H1 (cell line): ENCODE measurements at regions not wholly inside any gene's neighbourhood (a gene's known extent, or its start where the extent isn't known, plus 50 kb on each side); places are given as distances from the start of the nearest gene placed in this dataset.

Experiments
- CTCF ChIA-PET: fragments of 300-600 bp; sonication (Branson Sonifier 250); formaldehyde crosslinking; loops from one replicate; lab custom pipeline; 2021; ENCODE audit not compliant: partially characterized antibody; lab: Charles Lee
- POLR2A ChIA-PET: fragments of 300-600 bp; sonication (Branson Sonifier 250); formaldehyde crosslinking; loops from one replicate; lab custom pipeline; 2021; ENCODE audit warnings: inconsistent platforms; ENCODE audit not compliant: partially characterized antibody; lab: Charles Lee
- DNase-seq, 2 experiments: peaks; one replicate each; pipeline versions ENCODE4 v3.0.0 to v3.0.0-alpha.2; 2010 to 2022; ENCODE audit warnings: low spot score in 2 of 2, low read depth in 1 of 2, mixed read lengths in 1 of 2
- FAIRE-seq: peaks from 2 replicates; lab custom pipeline; 2011; peaks lifted over from hg19 to GRCh38; lab: Jason Lieb, UNC
- H2AFZ ChIP-seq: 2 replicates; pipeline ENCODE4 v1.8.1; 2012; ENCODE audit warnings: low read length, inconsistent platforms
- H2AK5ac ChIP-seq: 2 replicates; pipeline ENCODE4 v1.6.1; 2013; ENCODE audit warnings: low read depth, low read length
- H2BK120ac ChIP-seq: replicated peaks from 2 replicates; pipeline ENCODE3; 2013; ENCODE audit warnings: low read depth, low read length, inconsistent platforms
- H2BK12ac ChIP-seq: 2 replicates; pipeline ENCODE4 v1.6.1; 2013; ENCODE audit warnings: low read depth, low read length
- H2BK15ac ChIP-seq: 2 replicates; pipeline ENCODE4 v1.6.1; 2013; ENCODE audit warnings: low read length
- H2BK20ac ChIP-seq: 2 replicates; pipeline ENCODE4 v1.6.1; 2013; ENCODE audit warnings: low read length
- H2BK5ac ChIP-seq: 2 replicates; pipeline ENCODE4 v1.6.1; 2013; ENCODE audit warnings: low read depth, low read length
- H3K14ac ChIP-seq: 2 replicates; pipeline ENCODE4 v1.6.1; 2013; ENCODE audit warnings: inconsistent platforms; ENCODE audit not compliant: insufficient read length
- H3K18ac ChIP-seq: 2 replicates; pipeline ENCODE4 v1.6.1; 2013; ENCODE audit warnings: low read length; ENCODE audit errors: extremely low read depth
- H3K23ac ChIP-seq: 2 replicates; pipeline ENCODE4 v1.6.1; 2013; ENCODE audit warnings: inconsistent platforms; ENCODE audit not compliant: insufficient read length
- H3K23me2 ChIP-seq: 2 replicates; pipeline ENCODE4 v1.6.1; 2013; ENCODE audit warnings: low read depth, low read length
- H3K27ac ChIP-seq: 2 replicates; pipeline ENCODE4 v1.6.1; 2011; ENCODE audit warnings: low read depth, low read length, inconsistent platforms
- H3K27me3 ChIP-seq, 4 experiments: replicated peaks in 1 of 4; 1 replicate in 1 of 4; 2 replicates in 3 of 4; pipeline versions ENCODE4 v1.6.1 to v1.8.1; 2011 to 2013; ENCODE audit warnings: low read length in 3 of 4, mild to moderate bottlenecking in 3 of 4, inconsistent platforms in 2 of 4, mixed read lengths in 2 of 4, moderate library complexity in 1 of 4; ENCODE audit not compliant: control insufficient read depth in 3 of 4, insufficient read depth in 3 of 4; ENCODE audit errors: extremely low read depth in 1 of 4
- H3K36me3 ChIP-seq, 4 experiments: 2 replicates each; pipeline versions ENCODE4 v1.6.1 to v1.8.1; 2011 to 2013; ENCODE audit warnings: mild to moderate bottlenecking in 4 of 4, low read length in 3 of 4, moderate library complexity in 2 of 4, control low read depth in 1 of 4, inconsistent platforms in 1 of 4; ENCODE audit not compliant: insufficient read depth in 4 of 4, control insufficient read depth in 2 of 4
- H3K4ac ChIP-seq: replicated peaks from 2 replicates; pipeline ENCODE3; 2013; ENCODE audit warnings: low read length, low read depth, mixed read lengths, inconsistent platforms; ENCODE audit not compliant: insufficient read length
- H3K4me1 ChIP-seq, 4 experiments: replicated peaks in 1 of 4; 1 replicate in 1 of 4; 2 replicates in 3 of 4; pipeline versions ENCODE4 v1.6.1 to v1.8.1; 2011 to 2013; ENCODE audit warnings: low read length in 3 of 4, inconsistent platforms in 2 of 4, mixed read lengths in 1 of 4; ENCODE audit not compliant: insufficient read depth in 4 of 4, control insufficient read depth in 3 of 4
- H3K4me2 ChIP-seq, 2 experiments: 2 replicates each; pipeline versions ENCODE4 v1.6.1 to v1.8.1; 2011 to 2013; ENCODE audit warnings: low read depth in 2 of 2, low read length in 2 of 2, control low read depth in 1 of 2, inconsistent platforms in 1 of 2, mild to moderate bottlenecking in 1 of 2; ENCODE audit not compliant: insufficient read depth in 1 of 2
- H3K4me3 ChIP-seq, 4 experiments: fragments of 200-600, 300-600 bp in 1 of 4; sonication (generic), shearing (Covaris generic), sonication (Bioruptor Twin) in 1 of 4; 2 replicates each; pipeline versions ENCODE4 v1.5.1 to v1.8.1; 2011 to 2016; ENCODE audit warnings: low read length in 4 of 4, low read depth in 3 of 4, control low read depth in 2 of 4, inconsistent platforms in 2 of 4, mild to moderate bottlenecking in 2 of 4, mixed read lengths in 1 of 4, moderate library complexity in 1 of 4; ENCODE audit not compliant: insufficient read depth in 2 of 4; ENCODE audit errors: extremely low read depth in 1 of 4
- H3K56ac ChIP-seq: replicated peaks from 2 replicates; pipeline ENCODE3; 2013; ENCODE audit warnings: low read depth, mild to moderate bottlenecking, mixed read lengths, low read length, inconsistent platforms; ENCODE audit not compliant: insufficient read length
- H3K79me1 ChIP-seq: 2 replicates; pipeline ENCODE4 v1.6.1; 2013; ENCODE audit warnings: low read depth, low read length, control low read depth
- H3K79me2 ChIP-seq, 2 experiments: 2 replicates each; pipeline versions ENCODE4 v1.6.1 to v1.8.1; 2012 to 2013; ENCODE audit warnings: low read length in 2 of 2, mild to moderate bottlenecking in 2 of 2, inconsistent platforms in 1 of 2; ENCODE audit not compliant: insufficient read depth in 2 of 2, control insufficient read depth in 1 of 2
- H3K9ac ChIP-seq, 4 experiments: replicated peaks in 1 of 4; 1 replicate in 1 of 4; 2 replicates in 3 of 4; pipeline versions ENCODE4 v1.6.1 to v1.8.1; 2011 to 2013; ENCODE audit warnings: low read depth in 3 of 4, low read length in 3 of 4, control low read depth in 2 of 4, mild to moderate bottlenecking in 2 of 4, moderate library complexity in 2 of 4, inconsistent platforms in 1 of 4; ENCODE audit errors: extremely low read depth in 1 of 4
- H3K9me3 ChIP-seq, 2 experiments: 2 replicates each; pipeline versions ENCODE4 v1.6.1 to v1.8.1; 2012 to 2013; ENCODE audit warnings: mild to moderate bottlenecking in 2 of 2, moderate library complexity in 2 of 2, control low read depth in 1 of 2, inconsistent platforms in 1 of 2, low read depth in 1 of 2, low read length in 1 of 2, mixed read lengths in 1 of 2; ENCODE audit not compliant: insufficient read depth in 2 of 2
- H4K20me1 ChIP-seq, 2 experiments: replicated peaks in 1 of 2; 2 replicates each; pipeline versions ENCODE3 to v1.8.1; 2011 to 2013; ENCODE audit warnings: inconsistent platforms in 2 of 2, low read length in 2 of 2, mild to moderate bottlenecking in 1 of 2; ENCODE audit not compliant: insufficient read depth in 2 of 2, control insufficient read depth in 1 of 2
- H4K5ac ChIP-seq: 2 replicates; pipeline ENCODE4 v1.6.1; 2013; ENCODE audit warnings: low read length, low read depth, mixed read lengths, inconsistent platforms; ENCODE audit not compliant: insufficient read length
- H4K8ac ChIP-seq: 2 replicates; pipeline ENCODE4 v1.8.0; 2013; ENCODE audit warnings: mild to moderate bottlenecking, moderate library complexity, low read length, inconsistent platforms; ENCODE audit not compliant: insufficient read depth; ENCODE audit errors: extremely low read depth
- H4K91ac ChIP-seq: replicated peaks from 2 replicates; pipeline ENCODE3; 2013; ENCODE audit warnings: low read length, mixed read lengths, inconsistent platforms; ENCODE audit not compliant: insufficient read length
- CBX5 ChIP-seq: fragments of 300-800, 300-1000 bp; sonication (generic); IDR thresholded peaks from 2 replicates; pipeline ENCODE4 v1.7.1; 2016; ENCODE audit warnings: antibody characterized with exemption, low read length, low read depth
- CBX8 ChIP-seq: fragments of 300-800, 300-1000 bp; sonication (generic); IDR thresholded peaks from 2 replicates; pipeline ENCODE4 v1.7.1; 2016; ENCODE audit warnings: low read depth, low read length, borderline replicate concordance
- EP300 ChIP-seq, 2 experiments: IDR thresholded peaks; 1 replicate in 1 of 2; 2 replicates in 1 of 2; pipeline ENCODE4 v1.6.1; 2011 to 2012; ENCODE audit warnings: low read depth in 2 of 2, low read length in 2 of 2, mild to moderate bottlenecking in 2 of 2, borderline replicate concordance in 1 of 2, inconsistent platforms in 1 of 2, moderate library complexity in 1 of 2
- POLR2A ChIP-seq, 2 experiments: IDR thresholded peaks; 1 replicate in 1 of 2; 2 replicates in 1 of 2; pipeline ENCODE4 v1.6.1; 2011; ENCODE audit warnings: low read depth in 2 of 2, low read length in 2 of 2, mild to moderate bottlenecking in 2 of 2; ENCODE audit errors: control extremely low read depth in 1 of 2
- SP1 ChIP-seq: IDR thresholded peaks from 2 replicates; pipeline ENCODE4 v1.6.1; 2011; ENCODE audit warnings: low read depth, low read length
- USF2 ChIP-seq: IDR thresholded peaks from 2 replicates; pipeline ENCODE4 v1.6.1; 2011; ENCODE audit warnings: low read length, improper control_type of control experiment
- WGBS, 2 experiments: shearing (Covaris generic) in 1 of 2; methylation state at CpG; one replicate each; pipeline versions ENCODE4 v1.1.6 to v1.1.7; 2013 to 2015; ENCODE audit warnings: low lambda C conversion rate in 2 of 2, mixed read lengths in 2 of 2, inconsistent platforms in 1 of 2, low coverage in 1 of 2, missing lambda C conversion rate in 1 of 2; ENCODE audit not compliant: insufficient replicate concordance in 2 of 2, insufficient coverage in 1 of 2, insufficient read length in 1 of 2; ENCODE audit errors: extremely low coverage in 1 of 2, missing lambda C conversion rate in 1 of 2; 5-methylcytosine and 5-hydroxymethylcytosine counted together

- Histone ChIP-seq H3K56ac (no peak overlapping the region), H3K23ac (no peak overlapping the region), H3K4me1 (peaks cover 0 to 6% (median 2%) of the 10 kb centered on the region in 4 experiments; a peak in 3 of 7 replicates), H3K27me3 (no peaks in the 10 kb centered on the region), H4K20me1 (no peaks in the 10 kb centered on the region)
- ChIA-PET CTCF (interaction anchor here (0.5 to 1.3 kb wide), 4 partner anchors 10 to 58 kb away, joined by 3 read pairs; partner anchors contain the start of gene ADAMTS16), POLR2A (no interaction called here)
- no peak for TF ChIP-seq CBX8
- TF ChIP-seq POLR2A (IDR thresholded peaks at IDR 0.05; ENCODE audit: control extremely low read depth in 1 of 2, low read depth in 2 of 2, low read length in 2 of 2) = no peak
- no peak for TF ChIP-seq EP300 (IDR thresholded peaks at IDR 0.05; ENCODE audit: borderline replicate concordance in 1 of 2, low read depth in 2 of 2, low read length in 2 of 2)
- no peak for TF ChIP-seq CBX5
- TF ChIP-seq USF2 = no peak
- TF ChIP-seq SP1 = no peak
- TF ChIP-seq, all 59 proteins: peak for 0
- Histone ChIP-seq H2AFZ (no peak overlapping the region), H3K23me2 (no peaks in the 10 kb centered on the region), H3K79me1 (no peaks in the 10 kb centered on the region), H3K14ac (no peak overlapping the region), H2BK5ac (no peak overlapping the region), H3K9me3 (no peaks in the 10 kb centered on the region), H4K91ac (no peak overlapping the region), H2BK15ac (no peak overlapping the region), H2BK120ac (no peak overlapping the region), H3K79me2 (no peaks in the 10 kb centered on the region), H4K8ac (no peak overlapping the region), H3K4me2 (no peak overlapping the region), H2BK12ac (no peak overlapping the region), H3K9ac (no peak overlapping the region), H3K36me3 (no peaks in the 10 kb centered on the region), H3K4ac (no peak overlapping the region), H3K18ac (no peak overlapping the region), H3K27ac (no peak overlapping the region), H2BK20ac (no peak overlapping the region), H3K4me3 (no peak overlapping the region), H4K5ac (no peak overlapping the region), H2AK5ac (no peak overlapping the region)
- DNase-seq (no peak), FAIRE-seq (no peak)
- 100% methylated on average over 1 of the region's 1 CpG; no CpG with 5 or more reads in 1 of the 2 experiments for WGBS, 2 experiments
These were observed 54.7 kb upstream of the ADAMTS16 start for GRCh38 chr5:5085381-5085780.
